HL-60/S4 (cell line): ENCODE measurements at regions not wholly inside any gene's neighbourhood (a gene's known extent, or its start where the extent isn't known, plus 50 kb on each side); places are given as distances from the start of the nearest gene placed in this dataset.
"Not testable (repeated sequence)": the region's sequence is repeated elsewhere in the genome, so short reads cannot be mapped to it uniquely, and the experiment has no call there.

Source experiments
- in situ Hi-C: fragments of 300-500 bp; cut with MboI; formaldehyde crosslinking; loops from 2 replicates; pipeline ENCODE4 v1.14.3; 2022; ENCODE audit warnings: low sequenced_read_pairs

DNA sequence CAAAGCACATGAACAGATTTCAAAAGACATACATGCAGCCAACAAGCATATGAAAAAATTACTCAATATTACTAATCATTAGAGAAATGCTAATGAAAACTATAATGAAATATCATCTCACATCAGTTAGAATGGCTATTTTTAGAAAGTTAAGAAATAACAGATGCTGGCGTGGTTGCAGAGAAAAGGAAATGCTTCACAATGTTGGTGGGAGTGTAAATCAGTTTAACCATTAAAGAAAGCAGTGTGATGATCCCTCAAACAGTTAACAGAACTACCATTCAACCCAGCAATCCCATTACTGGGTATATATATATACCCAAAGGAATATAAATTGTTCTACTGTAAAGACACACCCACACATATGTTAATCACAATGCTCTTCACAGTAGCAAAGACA, 117.7 kb upstream of the SETBP1 start:
- in situ Hi-C loops: no loop called here

DNA sequence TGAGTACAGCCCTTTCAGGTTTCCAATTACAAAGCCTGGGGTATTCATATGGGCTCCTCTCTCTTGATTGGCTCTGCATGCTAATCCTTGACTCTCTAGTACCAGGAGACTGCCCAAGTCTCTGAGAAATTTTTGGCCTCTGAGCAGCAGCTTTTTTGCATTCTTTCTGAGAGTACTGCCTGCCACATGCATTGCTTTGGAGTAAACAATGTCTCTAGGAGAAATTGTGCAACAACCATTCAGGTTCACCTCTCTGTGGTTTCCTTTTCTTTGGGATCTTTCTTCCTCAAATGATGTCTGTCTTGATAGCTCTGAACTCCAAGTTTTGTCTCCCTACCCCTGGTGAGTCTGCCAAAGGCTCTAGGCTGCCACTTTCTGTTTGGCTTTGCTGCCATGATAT, 115.8 kb upstream of the SETBP1 start:
- in situ Hi-C loops: no loop called here

GRCh38 chr18:44568342-44568741, 112.3 kb upstream of the SETBP1 start:
- in situ Hi-C loops: no loop called here

GRCh38 chr18:44568986-44569385, 111.7 kb upstream of the SETBP1 start:
- in situ Hi-C loops: no loop called here

DNA sequence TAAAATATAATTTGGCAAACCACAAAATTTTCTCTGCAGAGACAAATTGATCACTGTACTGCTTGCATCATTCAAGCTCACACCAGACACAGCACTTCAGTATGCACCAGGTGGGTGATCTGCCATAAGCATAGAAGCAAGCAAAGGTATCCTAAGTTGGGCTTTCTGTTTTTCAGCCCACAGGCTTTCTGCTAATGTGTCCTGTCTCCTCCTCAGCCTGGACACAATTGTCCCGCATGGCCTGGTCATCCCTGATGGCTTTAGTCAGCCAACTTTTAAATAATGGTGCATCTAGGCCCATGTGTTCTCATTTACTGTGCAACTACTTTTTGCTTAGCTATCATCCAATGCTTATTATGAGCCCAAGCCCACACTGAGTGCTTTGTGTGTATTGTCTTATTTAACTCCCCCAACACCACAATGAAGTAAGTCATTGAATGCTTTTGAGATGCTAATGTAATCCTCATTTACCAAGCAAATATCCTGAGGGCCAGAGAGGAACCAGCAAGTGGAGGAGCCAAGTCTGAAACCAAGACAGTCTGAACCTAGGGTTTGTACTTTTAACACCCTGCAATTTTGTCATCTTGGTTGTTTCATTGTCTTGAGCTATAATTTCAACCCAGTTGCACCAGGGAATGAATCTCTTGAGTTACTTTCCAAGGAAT, 111.2 kb upstream of the SETBP1 start:
- in situ Hi-C loops: no loop called here

DNA sequence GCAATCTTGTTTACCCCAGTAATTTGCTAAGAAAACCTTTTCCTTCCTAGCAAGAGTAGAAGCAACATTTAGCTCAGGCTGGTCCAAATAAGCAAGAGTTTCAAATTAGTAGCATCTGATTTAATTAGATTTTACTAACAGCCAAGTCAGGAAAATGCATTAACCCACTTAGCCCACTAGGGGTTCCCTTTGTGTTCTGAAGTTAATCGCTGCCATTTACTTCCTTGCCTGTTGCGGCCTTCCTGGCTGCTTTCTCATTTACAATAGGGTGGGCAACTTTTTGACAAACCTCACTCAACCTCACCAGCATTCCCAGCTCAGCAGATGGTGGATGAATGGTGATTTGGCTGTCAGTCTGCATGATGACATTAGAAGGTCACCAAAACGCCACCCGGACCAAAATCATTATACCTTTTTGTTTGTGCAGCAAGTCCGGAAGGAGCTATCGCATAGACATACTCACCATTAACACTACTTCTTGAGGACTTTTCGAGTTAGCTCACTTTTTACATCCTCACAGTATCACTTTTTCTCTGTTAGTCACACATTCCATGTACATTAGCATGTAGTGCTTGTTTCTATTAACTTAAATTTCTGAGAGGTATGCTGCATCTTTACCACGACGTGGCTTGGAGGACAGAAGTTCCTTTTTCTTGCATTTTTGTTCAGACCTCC, 101.5 kb upstream of the SETBP1 start:
- in situ Hi-C loops: no loop called here

- in situ Hi-C loops: no loop called here
Observed at GRCh38 chr18:44579745-44580144, 100.9 kb upstream of the SETBP1 start.

DNA sequence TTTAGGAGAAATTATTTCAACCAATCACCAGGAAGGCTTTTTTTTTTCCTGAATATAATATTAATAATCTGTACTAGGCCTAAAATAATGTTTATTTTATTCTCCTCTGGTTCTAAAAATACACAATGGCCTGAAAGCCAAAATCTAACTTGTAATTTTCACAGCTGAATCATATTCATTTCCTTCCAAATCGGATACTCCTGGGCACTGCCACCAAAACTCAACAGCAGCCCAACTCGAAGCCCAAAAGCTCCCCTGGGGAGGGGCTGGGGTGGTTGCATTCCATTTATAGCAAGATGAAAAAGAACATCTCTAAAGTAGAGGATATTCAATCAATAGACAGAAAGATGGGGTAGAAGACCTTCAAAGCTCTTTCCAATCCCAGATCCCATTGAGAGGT, 100.5 kb upstream of the SETBP1 start:
- in situ Hi-C loops: no loop called here

DNA sequence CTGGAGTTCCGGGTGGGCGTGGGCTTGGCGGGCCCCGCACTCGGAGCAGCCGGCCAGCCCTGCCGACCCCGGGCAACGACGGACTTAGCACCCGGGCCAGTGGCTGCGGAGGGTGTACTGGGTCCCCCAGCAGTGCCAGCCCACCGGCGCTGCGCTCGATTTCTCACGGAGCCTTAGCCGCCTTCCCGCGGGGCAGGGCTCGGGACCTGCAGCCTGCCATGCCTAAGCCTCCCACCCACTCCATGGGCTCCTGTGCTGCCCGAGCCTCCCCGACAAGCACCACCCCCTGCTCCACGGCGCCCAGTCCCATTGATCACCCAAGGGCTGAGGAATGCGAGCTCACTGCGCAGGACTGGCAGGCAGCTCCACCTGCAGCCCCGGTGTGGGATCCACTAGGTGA, 99.9 kb upstream of the SETBP1 start:
- in situ Hi-C loops: not testable (repeated sequence)

- in situ Hi-C loops: no loop called here
Observed at GRCh38 chr18:44582456-44582855, 98.2 kb upstream of the SETBP1 start.

DNA sequence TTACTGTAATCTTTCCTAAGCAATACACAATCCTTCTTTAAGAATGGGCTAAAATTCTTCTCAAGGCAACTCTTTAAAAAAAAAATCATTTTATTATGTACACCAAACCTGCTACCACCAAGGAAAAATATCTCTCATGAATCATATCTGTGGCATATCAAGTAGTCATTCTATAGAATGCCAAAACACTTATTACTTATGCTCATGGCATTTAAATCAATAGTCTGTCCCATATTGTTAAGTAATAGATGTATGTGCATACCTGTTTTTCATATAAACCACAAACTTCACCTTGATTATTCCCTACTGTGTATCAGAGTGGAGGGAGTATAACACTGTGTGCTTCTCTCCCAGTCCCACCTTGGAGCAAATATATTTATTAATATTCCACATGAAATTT, 95.8 kb upstream of the SETBP1 start:
- in situ Hi-C loops: no loop called here

DNA sequence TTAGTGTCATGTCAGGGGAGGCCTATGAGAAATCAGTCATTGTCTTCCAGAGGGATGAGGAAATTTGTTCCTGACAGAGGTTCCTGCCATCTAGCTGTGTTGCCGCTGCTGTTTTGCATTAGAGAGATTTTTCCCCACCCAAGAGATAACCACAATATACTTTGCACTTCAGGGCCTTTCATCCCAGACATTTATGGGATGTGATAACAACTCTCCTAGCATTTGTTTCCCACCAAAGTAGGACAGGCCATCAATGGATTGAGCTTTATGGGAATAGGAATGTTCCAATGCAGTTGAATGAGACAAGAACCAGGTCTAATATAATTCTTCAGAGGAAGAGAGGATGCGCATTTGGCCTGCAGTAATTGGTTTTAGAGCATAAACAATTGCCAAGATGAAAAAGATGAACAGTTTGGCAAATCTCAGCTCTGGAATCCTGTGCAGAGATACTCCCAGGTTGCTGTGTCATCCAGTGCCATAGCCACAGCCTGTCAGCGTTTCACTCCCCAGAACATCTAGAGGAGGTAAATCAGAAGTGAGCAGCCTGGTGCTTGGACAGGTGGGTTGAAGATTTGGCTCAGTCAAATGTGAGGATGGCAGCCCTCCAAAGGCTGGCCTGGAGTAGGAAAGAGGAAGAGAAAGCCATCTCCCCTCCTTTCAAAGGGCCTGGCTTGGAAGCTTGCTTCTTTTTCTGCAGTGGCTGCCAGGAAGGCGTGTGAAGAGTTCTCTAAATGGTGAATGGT, 93.7 kb upstream of the SETBP1 start:
- in situ Hi-C loops: no loop called here

GRCh38 chr18:44588508-44588907, 92.2 kb upstream of the SETBP1 start:
- in situ Hi-C loops: no loop called here

DNA sequence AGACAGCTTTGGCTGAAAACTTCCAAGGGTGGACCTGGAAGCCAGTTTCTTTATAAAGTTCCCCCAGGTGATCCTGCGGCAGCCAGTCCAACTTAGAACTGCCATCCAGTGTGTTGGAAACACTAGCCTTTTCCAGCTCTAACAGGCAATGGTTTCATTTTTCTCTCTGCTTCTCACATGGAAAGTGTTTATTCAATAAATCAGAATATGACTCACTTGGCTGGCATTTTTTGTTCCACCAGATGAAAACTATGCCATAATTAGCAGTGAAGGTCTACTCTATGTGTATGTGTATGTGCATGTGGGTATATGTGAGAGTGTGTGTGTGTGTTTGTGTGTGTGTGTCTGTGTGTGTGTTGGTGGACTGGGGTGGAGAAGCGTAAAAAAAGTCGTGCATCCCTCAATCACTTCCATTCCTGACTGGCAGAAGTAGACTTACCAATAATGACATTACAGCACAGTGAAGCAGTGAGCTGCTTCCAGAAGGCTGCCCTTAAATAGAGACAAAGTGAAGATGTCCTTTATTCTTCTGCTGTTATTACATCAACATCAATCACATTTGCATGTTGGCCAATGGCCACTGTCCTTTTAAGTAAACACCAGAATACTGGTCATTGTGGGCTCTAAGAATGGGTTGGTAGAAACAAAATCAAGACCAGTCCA, 90.9 kb upstream of the SETBP1 start:
- in situ Hi-C loops: no loop called here

DNA sequence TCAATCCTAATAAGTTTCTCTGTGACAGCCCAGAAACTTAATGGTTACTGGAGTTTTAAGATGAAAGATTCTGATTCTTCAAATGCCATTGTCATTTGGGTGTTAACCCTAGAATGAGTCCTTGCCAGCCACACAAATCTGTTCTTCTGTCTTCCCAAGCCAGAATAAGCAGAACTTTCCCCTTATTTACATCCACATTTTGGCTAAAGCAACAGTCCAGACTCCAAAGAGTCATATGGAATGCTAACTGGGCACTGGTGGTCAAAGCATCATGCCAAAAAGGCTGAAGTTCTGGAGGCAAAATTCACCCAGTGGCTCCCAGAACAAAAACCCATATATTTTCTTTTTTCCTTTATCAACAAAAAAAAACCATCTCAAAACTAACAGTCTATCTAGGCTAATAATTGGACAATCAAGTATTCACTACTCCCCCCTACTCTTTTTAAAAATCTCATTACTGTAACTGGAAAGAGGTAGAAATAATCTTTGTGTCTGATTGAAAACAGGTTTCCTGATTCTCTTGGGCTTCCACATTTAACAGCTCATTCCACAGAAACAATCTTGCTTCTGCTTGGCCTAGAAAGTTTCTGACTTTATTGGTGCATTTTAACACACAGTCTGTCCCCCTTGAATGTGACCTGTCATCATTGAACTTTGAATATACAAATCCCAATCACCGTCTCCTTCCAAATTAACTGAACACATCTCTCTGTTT, 89.6 kb upstream of the SETBP1 start:
- in situ Hi-C loops: no loop called here

GRCh38 chr18:44592639-44593038, 88.0 kb upstream of the SETBP1 start:
- in situ Hi-C loops: no loop called here

DNA sequence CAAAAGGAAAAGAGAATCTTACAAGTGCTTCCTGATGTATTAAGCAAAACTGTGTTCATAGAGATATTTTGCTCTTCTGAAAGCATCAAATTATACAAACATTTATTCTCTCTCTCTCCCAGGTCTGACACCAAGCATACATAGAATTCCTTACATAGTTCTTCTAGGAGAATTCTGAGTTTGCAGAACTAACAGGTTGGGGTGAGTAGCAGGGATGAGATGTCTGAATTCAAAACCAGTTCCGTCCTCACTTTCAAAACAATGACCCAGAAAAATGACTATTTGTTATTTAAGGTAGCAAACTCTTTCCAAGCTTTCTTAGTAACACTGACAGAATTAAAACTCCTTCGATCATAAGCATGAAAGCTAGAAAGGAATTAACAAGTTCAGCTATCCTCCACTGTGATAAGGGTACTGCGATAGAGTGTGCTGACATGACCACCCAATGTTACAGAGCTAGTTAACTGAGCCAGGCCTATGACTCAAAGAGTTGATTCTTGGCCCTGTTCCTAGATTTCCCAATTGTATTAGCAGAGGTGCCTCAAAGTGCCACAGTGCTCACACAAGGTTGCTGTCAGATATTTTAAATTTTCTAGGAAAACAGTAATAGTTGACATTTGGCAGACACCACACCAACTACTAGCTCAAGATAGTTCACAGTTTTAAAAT, 85.8 kb upstream of the SETBP1 start:
- in situ Hi-C loops: no loop called here

GRCh38 chr18:44597797-44598196, 82.9 kb upstream of the SETBP1 start:
- in situ Hi-C loops: no loop called here

DNA sequence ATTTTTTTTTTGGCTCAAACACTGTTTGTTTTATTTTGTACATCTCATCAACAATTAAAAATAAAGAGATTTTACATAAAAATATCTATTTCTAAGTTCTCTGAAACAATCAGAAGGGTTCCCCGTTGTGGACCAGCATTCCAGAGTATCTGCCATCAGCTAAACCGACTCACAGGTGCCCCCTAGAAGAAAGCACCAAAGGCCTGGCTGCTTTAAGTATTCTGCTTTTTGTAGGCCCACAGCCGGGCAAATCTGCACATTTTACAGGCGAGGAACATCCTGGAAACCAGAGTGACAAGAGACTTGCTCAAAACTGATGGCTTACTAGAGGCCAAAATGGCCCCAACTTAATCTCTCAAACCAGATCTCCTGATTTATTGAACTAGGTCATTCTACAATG, 82.2 kb upstream of the SETBP1 start:
- in situ Hi-C loops: no loop called here

GRCh38 chr18:44599412-44599811, 81.3 kb upstream of the SETBP1 start:
- in situ Hi-C loops: no loop called here
